ENCODE measurements at regions not wholly inside any gene's neighbourhood (a gene's known extent, or its start where the extent isn't known, plus 50 kb on each side); places are given as distances from the start of the nearest gene placed in this dataset.

- TF ChIP-seq CTCF (IDR thresholded peaks at IDR 0.05) (peak; percentile 27 to 57 (median 45)), POLR2A (IDR thresholded peaks at IDR 0.05) (no peak)
These were observed 140.3 kb downstream of the RPIA start for GRCh38 chr2:88831792-88832248.
